Gastroesophageal sphincter (tissue), 3 donors: ENCODE measurements at regions not wholly inside any gene's neighbourhood (a gene's known extent, or its start where the extent isn't known, plus 50 kb on each side); places are given as distances from the start of the nearest gene placed in this dataset.

Experiments used
- CTCF ChIP-seq, 4 experiments: fragments of 200-600 bp in 2 of 4; fragments of 450-650 bp in 2 of 4; sonication (generic) in 1 of 4; IDR thresholded peaks; one replicate each; pipeline ENCODE4 v1.5.1; 2017 to 2019; ENCODE audit warnings: antibody characterized with exemption in 4 of 4, mild to moderate bottlenecking in 2 of 4, moderate library complexity in 2 of 4
- EP300 ChIP-seq: sonication (generic); formaldehyde crosslinking; IDR thresholded peaks from one replicate; pipeline ENCODE4 v1.6.1; 2017; ENCODE audit warnings: antibody characterized with exemption, mild to moderate bottlenecking
- POLR2A ChIP-seq, 2 donors: fragments of 450-650 bp; IDR thresholded peaks; one replicate each; pipeline ENCODE4 v1.6.1; 2017; ENCODE audit warnings: antibody characterized with exemption in 2 of 2, mild to moderate bottlenecking in 2 of 2, moderate library complexity in 1 of 2
- POLR2AphosphoS5 ChIP-seq: sonication (generic); formaldehyde crosslinking; IDR thresholded peaks from one replicate; pipeline ENCODE4 v1.6.1; 2017; ENCODE audit warnings: antibody characterized with exemption

- TF ChIP-seq POLR2AphosphoS5 (no peak), CTCF (IDR thresholded peaks at IDR 0.05) (no peak), POLR2A (IDR thresholded peaks at IDR 0.05) (no peak), EP300 (no peak)
Measured at GRCh38 chr4:72991873-72992272, 77.6 kb downstream of the COX18 start.
